ENCODE measurements at regions not wholly inside any gene's neighbourhood (a gene's known extent, or its start where the extent isn't known, plus 50 kb on each side); places are given as distances from the start of the nearest gene placed in this dataset.

- TF ChIP-seq CTCF (IDR thresholded peaks at IDR 0.05) (no peak), ZFX (IDR thresholded peaks at IDR 0.05; ENCODE audit: borderline replicate concordance) (no peak)
These were observed 405.8 kb upstream of the SASH1 start for GRCh38 chr6:147936703-147937470.
